ENCODE measurements at regions not wholly inside any gene's neighbourhood (a gene's known extent, or its start where the extent isn't known, plus 50 kb on each side); places are given as distances from the start of the nearest gene placed in this dataset.

GRCh38 chr7:131189488-131189887 lies 138.2 kb upstream of the MKLN1 start:
- H3K4me3 ChIP-seq (ENCODE audit: low read length) = no peak overlapping the region
- DNase-seq (no peak), ATAC-seq (ENCODE audit: poor library complexity) (no peak)
- H3K4me1 ChIP-seq (ENCODE audit: insufficient read depth, low read length) = peaks cover 25% of the 10 kb centered on the region
- ChIA-PET CTCF (interaction anchor here (0.6 to 1.7 kb wide), 4 partner anchors 30 to 120 kb away, joined by 3 to 7 read pairs (median 4); no protein-coding TSS in a partner anchor), POLR2A (interaction anchor here (1.1 to 4.2 kb wide), 2 partner anchors 81 to 139 kb away, joined by 3 to 36 read pairs; no protein-coding TSS in a partner anchor)
- no peaks in the 10 kb centered on the region for H3K9me3 Mint-ChIP-seq
- no peak overlapping the region for H3K27ac ChIP-seq (ENCODE audit: low read depth in 1 of 2, low read length in 2 of 2)
- H3K9me3 ChIP-seq (ENCODE audit: control insufficient read depth in 1 of 2, insufficient read depth in 1 of 2, low read length in 2 of 2) = no peaks in the 10 kb centered on the region
- no peaks in the 10 kb centered on the region for H3K27me3 ChIP-seq (ENCODE audit: control insufficient read depth in 1 of 2, insufficient read depth in 2 of 2, low read length in 2 of 2)
- intact Hi-C loops (cut with DNase I, micrococcal nuclease) = loop anchor here in 1 of 2 experiments (10.0 kb wide), 1 partner anchor 135 kb away; the partner anchor contains the start of gene MKLN1
- no peaks in the 10 kb centered on the region for H3K36me3 ChIP-seq (ENCODE audit: insufficient read depth, low read length)
- H3K4me3 Mint-ChIP-seq = no peak overlapping the region
- peaks cover 20% of the 10 kb centered on the region for H3K4me1 Mint-ChIP-seq (ENCODE audit: low read depth)
- no peaks in the 10 kb centered on the region for H3K36me3 Mint-ChIP-seq (ENCODE audit: low read depth)
- no peaks in the 10 kb centered on the region for H3K27me3 Mint-ChIP-seq
- TF ChIP-seq CTCF (IDR thresholded peaks at IDR 0.05) = no peak
- H3K27ac Mint-ChIP-seq = peak overlapping the region; percentile 78

DNA sequence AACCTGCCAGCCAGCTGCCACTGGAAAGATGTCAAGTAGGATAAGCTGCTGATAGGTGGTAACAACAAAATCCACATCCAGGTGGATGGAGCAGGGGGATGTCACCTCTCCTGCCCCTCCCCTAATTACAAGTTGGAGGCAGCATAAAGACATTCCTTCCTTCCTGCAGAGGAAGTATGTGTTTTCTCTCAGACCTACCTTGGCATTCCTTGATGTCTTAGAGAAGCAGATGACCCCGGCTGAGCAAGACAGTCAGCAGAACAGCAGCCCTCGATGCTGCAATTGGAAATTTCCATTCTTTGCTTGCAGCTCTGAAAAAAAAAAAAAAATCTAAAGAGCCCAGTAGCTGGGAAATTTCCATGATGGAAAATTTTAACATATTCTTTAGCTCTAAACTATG lies 137.5 kb upstream of the MKLN1 start:
- Mint-ChIP-seq H3K4me1 (ENCODE audit: low read depth) (peaks cover 20% of the 10 kb centered on the region), H3K27me3 (no peaks in the 10 kb centered on the region), H3K27ac (no peak overlapping the region), H3K9me3 (no peaks in the 10 kb centered on the region), H3K4me3 (no peak overlapping the region), H3K36me3 (ENCODE audit: low read depth) (no peaks in the 10 kb centered on the region)
- Histone ChIP-seq H3K9me3 (ENCODE audit: control insufficient read depth in 1 of 2, insufficient read depth in 1 of 2, low read length in 2 of 2) (no peaks in the 10 kb centered on the region), H3K27ac (ENCODE audit: low read depth in 1 of 2, low read length in 2 of 2) (no peak overlapping the region), H3K27me3 (ENCODE audit: control insufficient read depth in 1 of 2, insufficient read depth in 2 of 2, low read length in 2 of 2) (no peaks in the 10 kb centered on the region), H3K4me3 (ENCODE audit: low read length) (no peak overlapping the region), H3K36me3 (ENCODE audit: insufficient read depth, low read length) (no peaks in the 10 kb centered on the region), H3K4me1 (ENCODE audit: insufficient read depth, low read length) (peaks cover 25% of the 10 kb centered on the region)
- TF ChIP-seq CTCF (IDR thresholded peaks at IDR 0.05) = no peak
- ChIA-PET POLR2A (interaction anchor here (4.2 kb wide), 1 partner anchor 82 kb away, joined by 36 read pairs; no protein-coding TSS in a partner anchor), CTCF (no interaction called here)
- ATAC-seq (ENCODE audit: poor library complexity) (no peak), DNase-seq (no peak)
- intact Hi-C loops (cut with DNase I, micrococcal nuclease) = no loop called here

- Mint-ChIP-seq H3K36me3 (ENCODE audit: low read depth) (no peaks in the 10 kb centered on the region), H3K4me1 (ENCODE audit: low read depth) (peaks cover 20% of the 10 kb centered on the region), H3K4me3 (no peak overlapping the region), H3K27ac (no peak overlapping the region), H3K9me3 (no peaks in the 10 kb centered on the region), H3K27me3 (no peaks in the 10 kb centered on the region)
- ATAC-seq (ENCODE audit: poor library complexity) = no peak
- POLR2A ChIA-PET = interaction anchor here (4.2 kb wide), 1 partner anchor 82 kb away, joined by 36 read pairs; no protein-coding TSS in a partner anchor
- no peaks in the 10 kb centered on the region for H3K27me3 ChIP-seq (ENCODE audit: control insufficient read depth in 1 of 2, insufficient read depth in 2 of 2, low read length in 2 of 2)
- no peaks in the 10 kb centered on the region for H3K36me3 ChIP-seq (ENCODE audit: insufficient read depth, low read length)
- DNase-seq = no peak
- intact Hi-C loops (cut with DNase I, micrococcal nuclease) = no loop called here
- no peak for TF ChIP-seq CTCF (IDR thresholded peaks at IDR 0.05)
- H3K9me3 ChIP-seq (ENCODE audit: control insufficient read depth in 1 of 2, insufficient read depth in 1 of 2, low read length in 2 of 2) = no peaks in the 10 kb centered on the region
- no peak overlapping the region for H3K27ac ChIP-seq (ENCODE audit: low read depth in 1 of 2, low read length in 2 of 2)
- H3K4me3 ChIP-seq (ENCODE audit: low read length) = no peak overlapping the region
- H3K4me1 ChIP-seq (ENCODE audit: insufficient read depth, low read length) = peaks cover 25% of the 10 kb centered on the region
- CTCF ChIA-PET = no interaction called here
Measured at GRCh38 chr7:131190581-131190980, 137.1 kb upstream of the MKLN1 start.
